GM18507 (cell line): ENCODE measurements at regions not wholly inside any gene's neighbourhood (a gene's known extent, or its start where the extent isn't known, plus 50 kb on each side); places are given as distances from the start of the nearest gene placed in this dataset.
"Not testable (repeated sequence)": the region's sequence is repeated elsewhere in the genome, so short reads cannot be mapped to it uniquely, and the experiment has no call there.

Source experiments
- DNase-seq: peaks from one replicate; pipeline ENCODE4 v3.0.0; 2011; ENCODE audit warnings: low read depth; ENCODE audit not compliant: insufficient read length; ENCODE audit errors: extremely low spot score
- FAIRE-seq: peaks from 2 replicates; lab custom pipeline; 2011; peaks lifted over from hg19 to GRCh38; lab: Jason Lieb, UNC

DNA sequence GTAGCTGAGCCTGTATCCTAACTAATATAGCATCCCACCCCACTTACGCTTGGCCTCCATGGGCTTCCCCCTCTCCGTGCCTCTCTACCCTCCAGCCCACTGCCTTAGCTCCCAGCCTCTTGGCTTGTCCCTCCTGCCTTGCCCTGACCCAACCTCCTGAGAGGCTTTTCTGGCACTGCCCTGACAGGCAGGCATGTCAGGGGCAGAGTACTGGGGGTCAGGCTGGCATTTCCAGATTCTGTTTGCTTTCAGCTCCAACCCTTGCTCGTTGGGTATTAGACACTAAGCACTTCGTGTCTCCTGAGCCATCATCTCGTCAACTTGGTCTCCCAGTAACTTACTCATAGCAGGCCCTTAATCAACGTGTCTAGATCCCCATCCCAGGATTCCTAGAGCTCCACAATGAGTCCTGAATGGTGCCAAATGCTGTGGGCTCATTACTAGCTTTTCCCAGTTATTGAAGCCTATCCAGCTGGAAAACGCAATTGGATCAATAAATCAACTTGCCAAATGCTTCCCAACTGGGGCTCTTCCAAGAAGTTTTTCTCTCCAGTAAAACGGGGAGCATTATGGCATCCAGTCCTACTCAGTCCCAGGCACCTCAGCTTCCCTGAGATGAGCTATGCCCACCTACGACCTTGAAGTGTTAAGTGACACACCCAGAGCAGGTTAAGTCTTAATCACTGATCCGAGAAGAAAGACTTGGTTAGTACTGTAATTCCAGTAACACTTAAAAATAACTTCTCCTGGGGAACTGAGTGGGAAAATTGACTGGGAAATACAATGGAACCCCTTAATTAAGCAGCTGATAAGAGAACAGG lies 78.5 kb upstream of the DLG1 start:
- no peak for FAIRE-seq
- DNase-seq: no peak

- DNase-seq: no peak
- FAIRE-seq: no peak
Observed at GRCh38 chr3:197376020-197376419, 77.6 kb upstream of the DLG1 start.

GRCh38 chr3:197375001-197375441 lies 76.6 kb upstream of the DLG1 start:
- DNase-seq (no peak), FAIRE-seq (no peak)

- FAIRE-seq (no peak), DNase-seq (no peak)
Observed at GRCh38 chr3:197373096-197373495, 74.7 kb upstream of the DLG1 start.

DNA sequence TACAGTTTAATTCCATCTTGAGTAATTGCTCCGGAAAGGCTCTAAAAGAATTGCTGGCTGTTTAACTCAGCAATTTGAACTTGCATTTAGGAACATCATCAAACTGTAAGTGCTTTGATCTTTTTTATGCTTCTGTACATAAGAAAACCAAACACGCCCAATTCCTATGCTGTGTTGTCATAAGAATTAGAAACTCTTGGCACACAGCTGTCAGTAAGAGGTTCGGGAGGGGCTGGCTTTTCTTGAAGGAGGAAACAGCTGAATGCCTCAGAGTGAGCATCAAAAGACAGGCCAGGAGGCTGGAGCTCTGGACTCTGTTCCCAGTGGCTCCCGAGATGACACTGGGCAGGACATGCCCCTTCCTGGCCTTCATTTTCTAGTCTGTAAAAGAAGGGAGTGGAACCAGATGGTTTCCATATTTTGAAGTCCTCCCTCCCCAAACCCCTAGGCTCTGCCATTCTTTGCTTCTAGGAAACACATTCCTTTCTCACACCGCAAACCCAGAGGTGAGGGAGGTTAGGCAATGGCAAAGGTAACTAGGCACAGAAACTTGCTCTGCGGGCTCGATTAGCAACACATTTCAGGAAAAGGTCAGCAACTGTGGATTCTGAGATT lies 73.7 kb upstream of the DLG1 start:
- DNase-seq (no peak), FAIRE-seq (no peak)

DNA sequence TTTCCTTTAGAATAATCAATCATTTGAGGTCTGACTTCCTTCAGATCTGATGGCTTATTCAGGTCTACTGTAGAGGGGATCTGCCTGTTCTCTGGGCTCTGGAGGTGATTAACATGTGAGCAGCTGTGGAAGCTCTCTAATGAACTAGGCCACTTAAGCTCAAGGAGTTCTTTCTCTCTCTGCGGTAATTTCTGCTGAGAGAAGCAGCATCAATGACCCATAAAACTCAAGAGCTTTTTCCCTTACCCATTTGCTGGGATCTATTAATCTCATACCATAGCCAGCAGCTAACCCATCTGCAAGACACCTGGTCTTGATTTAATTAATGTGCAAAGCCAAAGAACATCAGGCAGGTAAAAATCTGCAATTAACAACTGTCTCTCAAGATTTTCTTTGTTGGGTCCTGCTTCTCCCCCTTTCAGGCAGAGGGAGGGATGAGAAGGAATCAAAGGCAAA lies 73.2 kb upstream of the DLG1 start:
- FAIRE-seq (no peak), DNase-seq (no peak)

GRCh38 chr3:197369545-197369944 lies 71.1 kb upstream of the DLG1 start:
- FAIRE-seq (no peak), DNase-seq (no peak)

DNA sequence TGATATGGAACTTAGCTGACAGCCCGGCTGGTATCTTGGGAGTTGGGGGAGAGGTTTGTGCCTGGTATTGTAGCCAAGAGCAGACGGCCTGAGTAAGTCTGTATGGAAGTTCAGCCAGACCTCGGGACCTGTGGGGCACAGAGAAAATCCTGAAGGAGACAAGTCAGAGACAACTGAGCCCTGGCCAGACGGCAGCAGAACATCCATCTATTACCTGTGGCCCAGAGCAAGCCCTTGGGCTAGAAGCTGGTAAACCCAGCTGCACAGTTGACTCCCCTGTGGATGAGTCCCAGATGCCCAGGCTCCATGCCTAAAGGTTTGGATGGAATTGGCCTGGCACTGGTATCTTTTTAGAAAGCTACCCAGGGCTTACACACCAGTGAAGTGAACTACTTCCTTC lies 70.4 kb upstream of the DLG1 start:
- FAIRE-seq (no peak), DNase-seq (no peak)

DNA sequence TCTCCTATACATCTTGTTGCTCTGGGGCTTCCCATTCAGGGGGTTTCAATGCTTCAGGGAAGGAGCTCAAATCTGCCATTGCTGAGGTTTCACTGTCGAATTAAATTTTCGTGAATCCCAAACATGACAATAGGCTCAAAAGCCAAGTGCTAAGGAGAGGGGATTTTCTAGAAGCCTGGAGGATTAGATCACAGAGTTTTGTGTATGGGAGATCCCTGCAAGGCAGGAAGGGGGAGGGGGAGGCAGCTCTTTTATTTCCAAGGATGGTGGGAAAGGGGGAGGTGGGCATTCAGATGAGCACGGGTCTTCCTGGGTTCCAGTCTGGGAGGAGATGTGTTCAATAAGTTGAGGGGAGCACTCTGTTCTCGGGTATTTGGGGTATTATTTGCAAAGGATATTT lies 69.9 kb upstream of the DLG1 start:
- no peak for DNase-seq
- FAIRE-seq: no peak

- FAIRE-seq (no peak), DNase-seq (no peak)
Observed at GRCh38 chr3:197367081-197367780, 68.8 kb upstream of the DLG1 start.

GRCh38 chr3:197366301-197367044 lies 68.1 kb upstream of the DLG1 start:
- FAIRE-seq (no peak), DNase-seq (no peak)

GRCh38 chr3:197365586-197365985 lies 67.2 kb upstream of the DLG1 start:
- DNase-seq: no peak
- FAIRE-seq: no peak

- no peak for DNase-seq
- FAIRE-seq: no peak
Observed at GRCh38 chr3:197364410-197365071, 66.1 kb upstream of the DLG1 start.

DNA sequence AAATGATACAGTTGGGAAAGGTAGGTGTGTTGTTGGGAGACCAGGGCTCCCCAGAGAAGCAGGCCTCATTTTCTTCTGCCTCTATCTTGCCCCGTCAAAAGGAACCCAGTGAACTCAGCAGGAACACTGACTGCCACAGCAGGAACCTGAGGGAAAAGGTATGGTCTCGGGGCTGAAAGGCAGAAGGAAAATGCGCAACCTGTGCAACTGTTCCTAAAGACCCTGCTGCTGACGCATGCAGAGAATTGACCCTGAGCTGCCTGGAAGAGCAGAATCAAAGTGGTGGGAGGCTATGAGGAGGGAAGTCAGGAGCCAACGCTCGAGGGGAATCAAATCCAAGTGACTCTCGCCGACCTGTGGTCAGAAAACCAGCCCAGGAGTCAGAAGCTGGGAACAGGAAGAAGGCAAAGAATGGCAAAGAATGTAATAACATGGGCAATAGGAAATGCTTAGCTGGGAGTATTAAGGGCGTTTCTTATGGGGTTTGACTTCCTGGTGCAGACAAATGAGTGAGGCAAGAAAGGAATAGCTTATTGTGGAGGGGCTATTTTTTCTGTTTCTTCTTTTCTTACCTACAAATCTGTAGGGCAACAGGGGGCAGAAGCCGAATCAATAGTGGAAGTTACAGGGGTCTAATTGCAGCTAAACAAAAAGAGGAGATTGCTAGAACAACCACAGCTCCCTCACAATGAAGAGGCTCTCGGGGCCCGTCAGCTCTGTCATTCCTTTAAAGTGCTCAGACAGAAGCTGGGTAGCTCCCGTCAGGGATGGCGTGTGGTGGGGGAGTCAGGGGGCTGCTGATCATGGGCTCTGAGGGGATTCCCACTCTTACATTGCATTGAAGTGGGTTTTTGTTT lies 65.4 kb upstream of the DLG1 start:
- no peak for FAIRE-seq
- DNase-seq: no peak

DNA sequence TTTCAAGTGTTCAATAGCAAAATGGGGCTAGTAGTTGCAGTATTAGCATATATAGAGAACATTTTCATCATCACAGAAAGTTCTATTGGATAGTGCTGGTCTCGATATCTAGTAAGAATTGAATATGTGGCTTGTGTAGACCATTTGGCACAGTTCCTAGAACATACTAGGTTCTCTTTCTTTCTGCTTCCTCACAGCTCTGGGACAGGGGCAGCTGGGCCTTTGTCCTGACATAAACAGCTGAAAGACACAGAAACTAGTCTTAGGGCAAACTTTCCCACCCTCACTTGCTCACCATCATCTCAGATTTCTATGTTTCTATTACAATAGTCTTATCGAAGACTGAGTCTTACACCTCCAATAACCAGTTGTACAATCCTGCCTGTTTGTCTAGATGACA lies 63.7 kb upstream of the DLG1 start:
- FAIRE-seq: no peak
- no peak for DNase-seq

GRCh38 chr3:197360095-197360494 lies 61.7 kb upstream of the DLG1 start:
- DNase-seq, FAIRE-seq: not testable (repeated sequence)

GRCh38 chr3:197359476-197359875 lies 61.1 kb upstream of the DLG1 start:
- not testable (repeated sequence) for FAIRE-seq

DNA sequence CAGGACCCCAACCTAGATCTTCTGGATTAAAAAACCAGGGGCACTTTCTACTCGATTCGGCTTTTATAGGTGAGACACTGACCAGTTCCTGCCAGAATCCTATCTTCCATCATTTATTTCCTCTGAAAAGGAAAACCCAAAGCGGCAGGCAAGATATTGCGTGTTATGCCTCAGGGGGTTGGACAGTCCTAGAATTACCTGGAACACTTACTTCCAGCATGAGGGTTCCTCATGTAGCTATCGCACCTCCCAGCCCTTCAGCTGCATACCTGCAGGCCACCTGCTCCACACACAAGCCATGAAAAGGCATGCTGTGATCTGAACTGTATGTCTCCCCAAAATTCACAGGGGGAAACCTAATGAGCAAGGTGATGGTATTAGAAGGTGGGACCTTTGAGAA lies 58.3 kb upstream of the DLG1 start:
- DNase-seq: no peak
- no peak for FAIRE-seq

More at GRCh38 chr3:197359476-197359875, 61.1 kb upstream of the DLG1 start:
- DNase-seq: not testable (repeated sequence)
